ENCODE measurements at regions not wholly inside any gene's neighbourhood (a gene's known extent, or its start where the extent isn't known, plus 50 kb on each side); places are given as distances from the start of the nearest gene placed in this dataset.

DNA sequence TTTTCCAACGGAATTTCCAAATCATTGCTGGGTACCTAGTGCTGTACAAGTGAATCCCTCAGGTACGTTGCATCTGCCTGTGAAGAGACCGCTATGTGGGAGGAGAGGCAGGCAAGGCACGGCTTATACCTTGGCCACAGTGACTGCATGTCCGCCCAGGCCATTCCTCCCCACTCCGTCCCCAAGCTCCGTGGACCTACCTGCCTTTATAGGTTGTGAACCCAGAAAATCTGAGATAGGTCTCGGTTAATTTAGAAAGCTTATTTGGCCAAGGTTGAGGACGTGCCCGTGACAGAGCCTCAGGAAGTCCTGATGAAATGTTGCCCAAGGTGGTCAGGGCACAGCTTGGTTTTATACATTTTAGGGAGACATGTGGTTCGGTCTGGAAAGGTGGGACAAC lies 218.5 kb upstream of the TSHZ3 start:
- DNase-seq, result no peak

- DNase-seq, result no peak
These were observed 219.5 kb upstream of the TSHZ3 start for GRCh38 chr19:31568724-31569123.

- no peak for DNase-seq
These were observed 221.5 kb upstream of the TSHZ3 start for GRCh38 chr19:31570718-31571117.

DNA sequence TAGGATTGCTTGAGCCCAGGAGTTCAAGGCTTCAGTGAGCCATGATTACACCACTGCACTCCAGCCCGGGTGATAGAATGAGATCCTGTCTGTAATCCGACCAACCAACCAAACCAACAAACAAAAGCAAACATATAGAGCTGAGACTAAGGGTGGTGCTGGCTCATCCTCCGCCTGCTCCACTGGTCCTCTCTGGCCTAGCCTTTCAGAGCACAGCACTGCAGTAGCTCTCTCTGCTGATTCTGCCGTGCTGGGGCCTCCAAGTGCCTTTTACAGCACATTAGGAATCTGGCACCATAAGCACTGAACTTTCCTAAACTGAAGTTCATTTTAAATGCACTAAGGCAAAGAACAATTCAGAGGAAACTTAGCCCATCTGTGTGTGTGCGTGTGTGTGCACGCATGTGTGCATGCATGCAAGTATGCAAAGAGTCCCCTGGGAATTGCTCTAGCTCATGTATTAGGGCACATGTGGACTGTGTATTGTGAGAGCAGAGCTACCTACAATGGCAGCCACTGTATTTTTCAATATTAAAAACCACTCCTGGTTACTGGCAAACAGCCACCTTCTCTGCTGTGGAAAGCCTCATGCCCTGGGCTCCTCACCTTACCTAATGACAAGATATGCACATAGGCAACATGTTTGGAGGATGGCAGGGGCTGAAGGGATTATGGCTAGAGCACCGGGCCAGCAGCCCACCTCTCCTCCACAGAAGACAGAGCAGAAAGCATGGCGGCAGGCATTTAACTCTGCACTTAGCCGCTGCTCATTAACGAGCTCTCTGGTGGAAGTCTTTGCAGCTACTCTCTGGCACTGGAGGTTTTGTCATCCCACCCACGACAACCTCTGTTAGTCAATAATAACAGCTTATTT lies 223.1 kb upstream of the TSHZ3 start:
- DNase-seq, result no peak

GRCh38 chr19:31572976-31573298 lies 223.7 kb upstream of the TSHZ3 start:
- no peak for DNase-seq

- DNase-seq, result no peak
These were observed 225.2 kb upstream of the TSHZ3 start for GRCh38 chr19:31574251-31574973.

GRCh38 chr19:31575846-31576335 lies 226.7 kb upstream of the TSHZ3 start:
- DNase-seq, result no peak

DNA sequence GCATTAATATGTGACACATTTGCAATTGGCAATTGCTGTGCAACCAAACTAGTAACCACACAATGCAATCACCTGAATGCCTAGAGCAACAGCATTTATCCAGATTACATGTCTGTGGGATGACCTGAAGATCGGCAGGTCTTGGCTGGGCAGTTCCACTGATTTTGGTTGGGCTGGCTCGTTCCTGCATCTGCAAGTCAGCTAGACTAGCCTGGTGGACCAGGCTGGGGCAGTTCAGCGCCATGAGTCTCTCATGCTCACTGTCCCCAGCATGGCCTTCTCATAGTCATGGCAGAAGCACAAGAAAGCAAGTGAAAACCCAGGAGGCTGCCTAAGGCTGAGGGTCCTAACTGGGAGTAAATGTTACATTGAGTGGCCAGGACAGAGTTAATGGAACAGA lies 229.1 kb upstream of the TSHZ3 start:
- DNase-seq, result no peak

DNA sequence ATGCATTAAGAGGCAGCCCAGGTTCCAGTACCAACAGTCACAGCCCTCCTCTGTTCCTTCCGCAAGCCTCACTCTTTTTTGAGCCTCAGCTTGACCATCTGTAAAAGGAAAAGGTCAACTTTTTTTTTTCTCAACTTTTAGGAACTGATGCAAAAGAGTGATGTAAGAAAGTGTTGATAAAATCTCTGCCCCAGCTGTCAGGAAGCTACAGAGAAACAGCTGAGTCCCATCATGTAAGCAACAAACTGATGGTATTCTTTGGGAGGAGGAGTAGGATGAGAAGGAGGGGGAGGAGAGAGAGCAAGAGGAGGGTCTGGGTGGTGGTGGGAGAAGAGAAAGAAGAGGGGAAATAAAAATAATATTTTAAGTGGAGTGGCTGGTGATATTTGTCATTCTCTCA lies 233.9 kb upstream of the TSHZ3 start:
- no peak for DNase-seq

- no peak for DNase-seq
These were observed 237.0 kb upstream of the TSHZ3 start for GRCh38 chr19:31586282-31586681.

GRCh38 chr19:31589109-31589508 lies 239.9 kb upstream of the TSHZ3 start:
- no peak for DNase-seq

DNA sequence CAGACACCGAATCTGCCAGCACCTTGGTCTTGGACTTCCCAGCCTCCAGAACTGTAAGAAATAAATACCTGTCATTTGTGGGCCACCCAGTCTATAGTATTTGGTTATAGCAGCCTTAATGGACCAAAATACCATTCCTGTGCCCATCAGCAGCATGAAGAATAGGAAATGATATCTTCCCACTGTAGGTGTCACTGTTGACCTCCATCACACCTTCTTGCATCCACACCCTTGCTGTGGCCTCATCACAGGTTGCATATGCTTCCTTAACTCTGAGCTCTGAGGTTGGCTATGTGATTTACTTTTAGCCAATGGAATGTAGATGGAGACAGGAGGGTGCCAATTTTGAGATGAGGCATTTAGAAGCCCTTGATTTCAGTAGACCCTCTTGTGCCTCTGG lies 242.0 kb upstream of the TSHZ3 start:
- DNase-seq, result no peak

- no peak for DNase-seq
These were observed 243.2 kb upstream of the TSHZ3 start for GRCh38 chr19:31592456-31592855.

GRCh38 chr19:31594701-31595100 lies 245.5 kb upstream of the TSHZ3 start:
- no peak for DNase-seq

- DNase-seq, result no peak
These were observed 246.3 kb upstream of the TSHZ3 start for GRCh38 chr19:31595521-31595920.

- no peak for DNase-seq
These were observed 247.5 kb upstream of the TSHZ3 start for GRCh38 chr19:31596751-31597150.

- no peak for DNase-seq
These were observed 248.4 kb upstream of the TSHZ3 start for GRCh38 chr19:31597616-31598015.

- DNase-seq, result no peak
These were observed 249.5 kb upstream of the TSHZ3 start for GRCh38 chr19:31598730-31599238.

DNA sequence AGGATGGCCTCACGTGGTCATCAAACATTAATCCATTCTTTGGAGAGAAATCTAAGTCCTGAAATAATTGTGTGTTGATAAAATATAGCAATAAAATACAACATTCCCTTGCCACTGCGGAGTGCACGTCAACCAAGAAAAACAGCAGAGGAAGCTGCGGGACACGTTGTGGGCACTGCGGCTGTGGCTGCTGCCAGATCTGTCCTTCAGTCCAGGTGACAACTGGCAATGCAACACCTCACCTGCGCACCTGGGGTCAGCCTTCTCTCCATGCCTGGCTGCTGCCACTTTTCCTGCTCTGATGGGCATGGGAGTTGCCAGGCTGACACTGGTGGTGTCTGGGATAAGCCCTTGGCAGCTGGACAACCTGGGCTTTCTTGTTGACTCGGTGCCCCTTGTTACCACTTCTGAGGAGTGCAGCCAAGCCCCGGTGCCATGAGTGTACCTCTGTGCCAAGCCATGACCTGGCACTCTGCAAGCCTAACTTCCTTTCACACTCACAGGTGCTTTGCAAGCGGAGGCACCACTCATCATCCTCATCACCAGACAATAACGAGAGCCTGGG lies 251.6 kb upstream of the TSHZ3 start:
- no peak for DNase-seq

DNA sequence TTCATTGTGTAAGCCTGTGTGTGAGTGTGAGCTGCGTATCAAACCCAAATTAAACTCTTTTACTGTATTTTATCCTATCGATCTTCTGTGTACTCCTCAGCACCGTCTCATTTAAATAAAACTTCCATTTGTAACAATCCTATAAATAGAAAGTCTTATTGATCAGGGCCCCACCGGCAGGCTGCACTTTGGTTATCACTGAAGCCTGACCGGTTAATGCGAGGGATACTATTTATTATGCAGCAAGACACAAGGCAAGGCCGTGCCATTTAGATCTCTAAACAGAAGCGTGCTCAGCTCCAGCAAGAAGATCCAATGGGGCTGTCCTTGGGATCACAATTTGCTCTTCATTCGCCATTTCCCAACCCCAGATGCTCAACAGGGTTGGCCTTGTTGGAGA lies 252.6 kb upstream of the TSHZ3 start:
- DNase-seq, result no peak

DNA sequence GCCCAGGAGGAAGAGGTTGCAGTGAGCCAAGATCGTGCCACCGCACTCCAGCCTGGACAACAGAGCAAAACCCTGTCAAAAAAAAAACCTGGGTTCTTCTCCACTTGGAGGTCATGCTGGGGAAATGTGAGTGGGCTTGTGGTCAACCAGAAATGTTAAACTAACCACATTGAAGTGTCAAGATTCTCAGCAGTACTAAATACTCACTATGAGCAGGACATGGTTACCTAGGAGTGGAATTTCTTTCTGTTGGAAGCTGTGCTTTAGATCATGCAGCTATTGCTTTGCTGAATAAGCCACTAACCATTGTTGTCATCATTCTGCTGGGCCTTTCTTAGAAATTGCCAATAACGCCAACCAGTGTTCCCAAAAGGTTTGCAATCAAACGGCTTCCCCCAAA lies 253.3 kb upstream of the TSHZ3 start:
- DNase-seq, result no peak

DNA sequence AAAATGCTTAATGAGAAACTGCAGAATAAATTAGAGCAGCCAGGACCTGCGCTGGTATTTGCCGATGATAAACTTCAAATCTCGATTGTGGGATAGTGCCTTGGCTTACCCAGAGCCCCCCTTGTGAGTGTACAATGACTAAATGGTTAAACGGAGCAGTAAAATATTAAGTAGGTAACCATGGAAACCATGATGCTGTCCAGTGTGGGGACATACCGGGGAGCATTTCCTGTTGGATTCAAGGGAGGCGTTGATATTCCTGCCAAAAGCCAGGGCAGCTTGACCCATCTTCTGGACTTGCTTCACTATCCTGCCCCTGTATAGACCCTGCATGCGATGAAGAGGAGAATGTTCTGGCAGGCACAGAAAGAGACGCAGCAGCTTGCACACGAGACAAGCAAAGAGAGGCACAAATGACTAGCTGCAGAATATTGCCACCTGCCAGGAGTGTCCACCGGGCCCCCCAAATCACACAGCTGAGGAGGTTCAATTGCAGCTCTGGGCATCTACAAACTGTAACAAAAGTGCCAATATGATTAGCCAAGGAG lies 255.3 kb upstream of the TSHZ3 start:
- no peak for DNase-seq

DNA sequence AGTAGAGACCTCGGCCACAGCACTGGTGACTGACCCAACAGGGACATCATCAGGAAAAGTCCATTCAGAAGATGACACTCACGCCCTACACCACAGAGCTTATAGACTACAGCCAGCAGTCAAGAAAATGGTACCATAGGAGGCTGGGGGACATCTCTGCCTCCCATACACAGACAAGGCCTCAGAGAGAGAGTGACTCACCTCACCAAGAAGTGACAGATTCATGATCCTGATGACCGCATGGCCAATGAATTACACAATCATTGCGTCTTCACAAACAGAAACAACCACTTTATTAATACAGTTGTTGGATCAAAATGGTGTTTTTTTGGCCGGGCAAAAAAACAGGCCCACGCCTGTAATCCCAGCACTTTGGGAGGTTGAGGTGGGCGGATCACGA lies 260.8 kb upstream of the TSHZ3 start:
- DNase-seq, result no peak

Measured in stimulated activated CD4-positive, alpha-beta T cell treated with anti-CD3 and anti-CD28 coated beads, Interleukin-15, amount 100 ng/mL, for 24 hours (primary cell).